Keratinocyte (primary cell): ENCODE measurements at regions not wholly inside any gene's neighbourhood (a gene's known extent, or its start where the extent isn't known, plus 50 kb on each side); places are given as distances from the start of the nearest gene placed in this dataset.

Experiments used
- EZH2 ChIP-seq: IDR thresholded peaks from one replicate; pipeline ENCODE4 v1.6.1; 2012; ENCODE audit warnings: inconsistent platforms, mild to moderate bottlenecking, low read length, moderate library complexity
- TF ChIP-seq, protein P1 (sequence below), 3 experiments: IDR thresholded peaks in 1 of 3; conservative IDR thresholded peaks in 1 of 3; optimal IDR thresholded peaks in 1 of 3; 2 replicates in 2 of 3; 3 replicates in 1 of 3; pipeline versions ENCODE3 to v1.5.1; 2011; ENCODE audit warnings: low read length in 3 of 3, mild to moderate bottlenecking in 3 of 3, moderate library complexity in 2 of 3, control low read depth in 1 of 3, inconsistent platforms in 1 of 3; ENCODE audit not compliant: insufficient read depth in 2 of 3; ENCODE audit errors: extremely low read depth in 1 of 3

DNA sequence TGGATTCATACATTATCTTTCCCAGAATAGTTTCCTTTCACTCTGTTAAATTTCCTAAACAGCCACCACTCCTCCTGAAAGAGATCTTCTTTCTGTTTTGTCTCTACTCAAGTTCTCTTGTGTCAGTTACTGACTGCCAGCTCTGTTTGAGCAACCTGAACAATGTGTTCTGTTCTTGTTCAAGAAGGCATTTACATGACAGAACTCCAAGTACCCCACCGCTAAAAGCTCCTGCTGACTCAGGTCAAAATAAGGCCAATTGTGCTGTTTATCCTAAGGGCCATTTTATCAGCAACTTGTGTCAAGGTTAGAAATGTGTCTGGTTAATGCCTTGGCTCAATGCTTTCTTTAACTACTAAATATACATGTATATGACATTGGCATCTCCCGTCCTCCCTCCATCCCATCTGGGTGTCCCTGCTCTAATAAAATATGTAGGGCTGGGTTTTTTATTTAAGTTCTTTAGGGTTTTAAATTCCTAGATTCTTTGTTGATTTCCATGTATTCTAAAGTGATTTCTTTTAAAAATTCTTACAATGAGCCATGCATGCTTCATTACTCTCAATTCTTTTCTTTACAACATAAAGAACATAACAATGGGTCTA lies 144.3 kb upstream of the PAQR3 start:
- TF ChIP-seq, protein P1, sequence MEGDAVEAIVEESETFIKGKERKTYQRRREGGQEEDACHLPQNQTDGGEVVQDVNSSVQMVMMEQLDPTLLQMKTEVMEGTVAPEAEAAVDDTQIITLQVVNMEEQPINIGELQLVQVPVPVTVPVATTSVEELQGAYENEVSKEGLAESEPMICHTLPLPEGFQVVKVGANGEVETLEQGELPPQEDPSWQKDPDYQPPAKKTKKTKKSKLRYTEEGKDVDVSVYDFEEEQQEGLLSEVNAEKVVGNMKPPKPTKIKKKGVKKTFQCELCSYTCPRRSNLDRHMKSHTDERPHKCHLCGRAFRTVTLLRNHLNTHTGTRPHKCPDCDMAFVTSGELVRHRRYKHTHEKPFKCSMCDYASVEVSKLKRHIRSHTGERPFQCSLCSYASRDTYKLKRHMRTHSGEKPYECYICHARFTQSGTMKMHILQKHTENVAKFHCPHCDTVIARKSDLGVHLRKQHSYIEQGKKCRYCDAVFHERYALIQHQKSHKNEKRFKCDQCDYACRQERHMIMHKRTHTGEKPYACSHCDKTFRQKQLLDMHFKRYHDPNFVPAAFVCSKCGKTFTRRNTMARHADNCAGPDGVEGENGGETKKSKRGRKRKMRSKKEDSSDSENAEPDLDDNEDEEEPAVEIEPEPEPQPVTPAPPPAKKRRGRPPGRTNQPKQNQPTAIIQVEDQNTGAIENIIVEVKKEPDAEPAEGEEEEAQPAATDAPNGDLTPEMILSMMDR (optimal IDR thresholded peaks at IDR 0.05 in 1 of 3, IDR thresholded peaks at IDR 0.05 in 1 of 3, conservative IDR thresholded peaks at IDR 0.05 in 1 of 3; ENCODE audit: extremely low read depth in 1 of 3, insufficient read depth in 2 of 3, low read length in 3 of 3) = no peak
- no peak for TF ChIP-seq EZH2
